Astrocyte (in vitro differentiated cells and primary cell): ENCODE measurements at regions not wholly inside any gene's neighbourhood (a gene's known extent, or its start where the extent isn't known, plus 50 kb on each side); places are given as distances from the start of the nearest gene placed in this dataset.

Experiments used
- DNase-seq: peaks from one replicate; pipeline ENCODE4 v3.0.0-alpha.2; 2010; ENCODE audit warnings: low read depth
- FAIRE-seq: peaks from 2 replicates; lab custom pipeline; 2011; peaks lifted over from hg19 to GRCh38; lab: Jason Lieb, UNC
- H2AFZ ChIP-seq: 2 replicates; pipeline ENCODE4 v1.6.0; 2012; ENCODE audit warnings: low read depth, low read length, inconsistent platforms
- H3K27ac ChIP-seq: 2 replicates; pipeline ENCODE4 v1.5.1; 2011; ENCODE audit warnings: low read depth, low read length, inconsistent platforms
- H3K27me3 ChIP-seq: 2 replicates; pipeline ENCODE4 v1.6.0; 2011; ENCODE audit warnings: low read length, inconsistent platforms; ENCODE audit not compliant: insufficient read depth
- H3K36me3 ChIP-seq: 2 replicates; pipeline ENCODE4 v1.5.1; 2011; ENCODE audit warnings: low read length, inconsistent platforms; ENCODE audit not compliant: insufficient read depth
- H3K4me1 ChIP-seq: 2 replicates; pipeline ENCODE4 v1.5.1; 2011; ENCODE audit warnings: low read length, inconsistent platforms; ENCODE audit not compliant: insufficient read depth
- H3K4me2 ChIP-seq: 2 replicates; pipeline ENCODE4 v1.6.0; 2012; ENCODE audit warnings: low read length, inconsistent platforms
- H3K4me3 ChIP-seq: 2 replicates; pipeline ENCODE4 v1.5.1; 2011; ENCODE audit warnings: low read depth, mild to moderate bottlenecking, low read length, inconsistent platforms; ENCODE audit not compliant: insufficient read depth
- H3K79me2 ChIP-seq: 2 replicates; pipeline ENCODE4 v1.6.0; 2012; ENCODE audit warnings: mild to moderate bottlenecking, low read length, inconsistent platforms; ENCODE audit not compliant: insufficient read depth
- H3K9ac ChIP-seq: 2 replicates; pipeline ENCODE4 v1.6.0; 2012; ENCODE audit warnings: mild to moderate bottlenecking, low read length, inconsistent platforms
- H3K9me3 ChIP-seq: 2 replicates; pipeline ENCODE4 v1.5.1; 2012; ENCODE audit warnings: low read depth, mild to moderate bottlenecking, low read length, inconsistent platforms; ENCODE audit not compliant: insufficient read depth
- H4K20me1 ChIP-seq: 2 replicates; pipeline ENCODE4 v1.6.0; 2012; ENCODE audit warnings: low read length, inconsistent platforms; ENCODE audit not compliant: insufficient read depth
- H3K27ac Mint-ChIP-seq: one replicate; pipeline ENCODE4 v1.8.0; 2021; ENCODE audit warnings: mild to moderate bottlenecking, mixed read lengths; ENCODE audit not compliant: unreplicated experiment
- H3K27me3 Mint-ChIP-seq: one replicate; pipeline ENCODE4 v1.8.0; 2021; ENCODE audit warnings: low read depth, mixed read lengths; ENCODE audit not compliant: unreplicated experiment
- H3K36me3 Mint-ChIP-seq: one replicate; pipeline ENCODE4 v1.8.0; 2021; ENCODE audit warnings: low read depth, mixed read lengths; ENCODE audit not compliant: unreplicated experiment
- H3K4me1 Mint-ChIP-seq: one replicate; pipeline ENCODE4 v1.8.0; 2021; ENCODE audit warnings: low read depth, mixed read lengths; ENCODE audit not compliant: unreplicated experiment
- H3K4me3 Mint-ChIP-seq: one replicate; pipeline ENCODE4 v1.8.0; 2021; ENCODE audit warnings: mild to moderate bottlenecking, moderate library complexity, mixed read lengths; ENCODE audit not compliant: unreplicated experiment
- H3K9me3 Mint-ChIP-seq: one replicate; pipeline ENCODE4 v1.8.0; 2021; ENCODE audit warnings: mild to moderate bottlenecking, mixed read lengths; ENCODE audit not compliant: unreplicated experiment
- EZH2 ChIP-seq: IDR thresholded peaks from 2 replicates; pipeline ENCODE4 v1.6.1; 2012; ENCODE audit warnings: mild to moderate bottlenecking, low read length, inconsistent platforms; ENCODE audit not compliant: insufficient read depth
- TF ChIP-seq, protein P1 (sequence below): IDR thresholded peaks from 2 replicates; pipeline ENCODE4 v1.5.1; 2011; ENCODE audit warnings: low read depth, mild to moderate bottlenecking, inconsistent platforms, low read length, moderate library complexity; ENCODE audit not compliant: insufficient read depth

DNA sequence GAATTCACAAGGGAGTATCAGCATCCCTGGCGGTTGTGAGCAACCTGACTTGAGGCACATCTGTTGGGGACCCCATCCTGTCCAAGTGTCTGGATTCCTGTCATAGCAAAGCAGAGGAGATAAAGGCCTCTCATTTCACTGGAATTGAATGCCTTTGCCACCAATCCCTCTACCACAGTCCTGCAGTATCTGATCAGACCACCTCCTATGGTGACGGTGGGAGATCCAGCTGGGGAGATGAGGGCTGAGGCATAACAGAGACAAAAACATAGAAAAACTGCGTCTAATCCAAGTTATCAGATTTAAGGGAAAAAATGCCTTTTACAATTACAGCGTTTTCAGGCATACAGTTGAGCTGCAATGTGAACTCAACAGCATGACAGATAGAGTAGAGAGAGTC is 160.7 kb upstream of the TRPC7 start:
- Histone ChIP-seq H3K9me3 (no peaks in the 10 kb centered on the region), H2AFZ (no peak overlapping the region), H3K36me3 (no peaks in the 10 kb centered on the region), H3K27me3 (no peaks in the 10 kb centered on the region), H4K20me1 (no peaks in the 10 kb centered on the region), H3K4me3 (no peak overlapping the region), H3K4me1 (no peaks in the 10 kb centered on the region), H3K9ac (no peak overlapping the region), H3K4me2 (no peak overlapping the region), H3K79me2 (no peaks in the 10 kb centered on the region), H3K27ac (no peak overlapping the region)
- DNase-seq (no peak), FAIRE-seq (no peak)
- no peaks in the 10 kb centered on the region for H3K27me3 Mint-ChIP-seq
- H3K4me3 Mint-ChIP-seq, result no peak overlapping the region
- peak overlapping the region; percentile 48 for H3K27ac Mint-ChIP-seq
- no peaks in the 10 kb centered on the region for H3K9me3 Mint-ChIP-seq
- TF ChIP-seq, protein P1, sequence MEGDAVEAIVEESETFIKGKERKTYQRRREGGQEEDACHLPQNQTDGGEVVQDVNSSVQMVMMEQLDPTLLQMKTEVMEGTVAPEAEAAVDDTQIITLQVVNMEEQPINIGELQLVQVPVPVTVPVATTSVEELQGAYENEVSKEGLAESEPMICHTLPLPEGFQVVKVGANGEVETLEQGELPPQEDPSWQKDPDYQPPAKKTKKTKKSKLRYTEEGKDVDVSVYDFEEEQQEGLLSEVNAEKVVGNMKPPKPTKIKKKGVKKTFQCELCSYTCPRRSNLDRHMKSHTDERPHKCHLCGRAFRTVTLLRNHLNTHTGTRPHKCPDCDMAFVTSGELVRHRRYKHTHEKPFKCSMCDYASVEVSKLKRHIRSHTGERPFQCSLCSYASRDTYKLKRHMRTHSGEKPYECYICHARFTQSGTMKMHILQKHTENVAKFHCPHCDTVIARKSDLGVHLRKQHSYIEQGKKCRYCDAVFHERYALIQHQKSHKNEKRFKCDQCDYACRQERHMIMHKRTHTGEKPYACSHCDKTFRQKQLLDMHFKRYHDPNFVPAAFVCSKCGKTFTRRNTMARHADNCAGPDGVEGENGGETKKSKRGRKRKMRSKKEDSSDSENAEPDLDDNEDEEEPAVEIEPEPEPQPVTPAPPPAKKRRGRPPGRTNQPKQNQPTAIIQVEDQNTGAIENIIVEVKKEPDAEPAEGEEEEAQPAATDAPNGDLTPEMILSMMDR, result no peak
- TF ChIP-seq EZH2, result no peak
- H3K4me1 Mint-ChIP-seq, result peaks cover 15% of the 10 kb centered on the region
- peaks cover 1% of the 10 kb centered on the region for H3K36me3 Mint-ChIP-seq

DNA sequence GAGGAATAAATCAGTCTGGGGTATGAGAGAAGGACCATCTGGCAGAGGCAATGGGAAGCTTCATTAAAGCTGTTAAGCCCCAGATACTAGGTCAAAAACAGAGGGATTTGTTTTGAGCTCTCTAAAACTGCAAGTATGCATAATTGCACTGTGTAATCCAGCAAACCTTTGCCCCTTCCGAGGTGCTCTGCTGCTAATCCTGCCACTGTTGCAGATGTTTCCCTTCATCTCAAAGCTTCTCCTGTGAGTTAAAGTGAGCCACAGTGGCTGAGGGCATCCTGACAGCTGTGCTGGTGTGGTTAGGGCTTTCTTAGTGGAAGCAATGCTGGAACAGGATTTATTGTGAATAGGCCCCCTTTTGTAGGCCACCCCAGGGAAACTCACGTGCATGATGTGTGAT is 160.3 kb upstream of the TRPC7 start:
- DNase-seq (no peak), FAIRE-seq (no peak)
- Mint-ChIP-seq H3K9me3 (no peaks in the 10 kb centered on the region), H3K4me3 (no peak overlapping the region), H3K36me3 (peaks cover 1% of the 10 kb centered on the region), H3K27me3 (no peaks in the 10 kb centered on the region), H3K27ac (peak overlapping the region; percentile 48), H3K4me1 (peaks cover 15% of the 10 kb centered on the region)
- TF ChIP-seq, protein P1, result no peak
- no peak for TF ChIP-seq EZH2
- no peak overlapping the region for H3K4me3 ChIP-seq
- no peaks in the 10 kb centered on the region for H4K20me1 ChIP-seq
- H3K36me3 ChIP-seq, result no peaks in the 10 kb centered on the region
- no peaks in the 10 kb centered on the region for H3K79me2 ChIP-seq
- no peaks in the 10 kb centered on the region for H3K9me3 ChIP-seq
- no peak overlapping the region for H3K27ac ChIP-seq
- H2AFZ ChIP-seq, result no peak overlapping the region
- no peak overlapping the region for H3K9ac ChIP-seq
- H3K27me3 ChIP-seq, result no peaks in the 10 kb centered on the region
- no peak overlapping the region for H3K4me2 ChIP-seq
- H3K4me1 ChIP-seq, result no peaks in the 10 kb centered on the region

DNA sequence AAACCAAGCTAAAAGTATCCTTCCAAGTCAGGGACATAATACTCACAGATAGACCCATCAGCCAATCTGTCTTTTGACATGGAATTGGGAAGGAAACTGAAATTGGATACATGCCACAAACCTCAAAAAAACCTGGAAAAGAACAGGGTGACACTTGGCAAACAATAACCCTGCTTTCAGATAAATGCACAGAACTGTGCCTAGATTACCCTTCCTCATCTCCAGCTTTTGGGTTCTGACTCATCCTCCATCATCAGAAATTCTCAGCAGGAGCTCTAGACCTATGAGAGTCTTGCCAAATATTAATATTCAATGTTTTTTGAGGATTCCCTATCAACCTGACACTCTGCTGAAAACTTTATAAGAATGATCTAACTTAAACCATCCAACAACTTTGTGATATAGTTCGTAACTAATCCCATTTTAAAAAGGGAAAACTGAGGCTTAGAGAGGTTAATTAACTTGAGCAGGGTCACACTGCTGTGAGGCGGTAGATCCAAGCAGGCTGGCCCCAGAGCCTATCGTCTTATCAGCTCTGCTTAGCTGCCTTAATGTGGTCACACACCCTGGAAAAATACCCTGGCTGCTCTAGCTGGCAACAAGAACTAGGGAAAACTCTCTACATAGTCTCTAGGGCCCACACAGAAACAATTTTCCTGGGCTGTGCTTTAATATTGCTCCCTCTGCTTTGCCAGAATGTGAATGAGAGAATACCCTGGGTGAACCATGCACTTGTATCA is 157.0 kb upstream of the TRPC7 start:
- FAIRE-seq, result no peak
- Histone ChIP-seq H3K9ac (no peak overlapping the region), H3K36me3 (no peaks in the 10 kb centered on the region), H4K20me1 (no peaks in the 10 kb centered on the region), H3K79me2 (no peaks in the 10 kb centered on the region), H3K4me3 (no peak overlapping the region), H3K9me3 (no peaks in the 10 kb centered on the region), H3K4me2 (no peak overlapping the region), H3K4me1 (no peaks in the 10 kb centered on the region), H2AFZ (no peak overlapping the region), H3K27me3 (no peaks in the 10 kb centered on the region), H3K27ac (no peak overlapping the region)
- H3K9me3 Mint-ChIP-seq, result no peaks in the 10 kb centered on the region
- TF ChIP-seq, protein P1, result no peak
- no peak for TF ChIP-seq EZH2
- H3K27ac Mint-ChIP-seq, result no peak overlapping the region
- peaks cover 14% of the 10 kb centered on the region for H3K4me1 Mint-ChIP-seq
- H3K4me3 Mint-ChIP-seq, result no peak overlapping the region
- no peaks in the 10 kb centered on the region for H3K27me3 Mint-ChIP-seq
- peak; percentile 4 for DNase-seq
- H3K36me3 Mint-ChIP-seq, result peaks cover 1% of the 10 kb centered on the region
